ENCODE measurements at regions not wholly inside any gene's neighbourhood (a gene's known extent, or its start where the extent isn't known, plus 50 kb on each side); places are given as distances from the start of the nearest gene placed in this dataset.

DNA sequence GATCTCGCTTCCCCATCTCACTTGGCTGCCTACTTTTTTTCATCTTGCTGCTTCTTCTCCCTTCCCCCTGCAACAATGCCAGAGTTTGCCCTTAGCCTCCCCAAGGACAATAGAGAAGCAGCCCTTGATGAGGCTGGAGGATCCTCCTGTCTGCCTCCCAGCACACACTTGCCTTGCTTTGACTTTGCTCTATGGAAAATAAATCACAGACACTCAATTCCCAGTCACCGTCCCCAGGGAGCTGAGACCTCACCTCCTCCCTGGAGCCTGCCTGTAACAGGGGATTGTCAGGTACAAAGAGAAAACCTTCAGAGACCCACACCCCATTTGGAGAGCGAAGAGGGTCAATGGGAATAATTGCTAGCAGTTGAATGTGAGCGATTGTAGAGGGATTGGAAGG is 242.1 kb upstream of the ZNF462 start:
- ChIA-PET CTCF (ENCODE audit: partially characterized antibody) (interaction anchor here (0.6 to 1.2 kb wide), 6 partner anchors 8 to 337 kb away, joined by 3 read pairs; no protein-coding TSS in a partner anchor), POLR2A (ENCODE audit: partially characterized antibody) (interaction anchor here (0.6 kb wide), 1 partner anchor 257 kb away, joined by 3 read pairs; no protein-coding TSS in a partner anchor)
- H3K18ac ChIP-seq (ENCODE audit: extremely low read depth, low read length) = peak overlapping the region; percentile 73; the same call in 1 of the 2 replicates
- H3K4me1 ChIP-seq (replicated peaks in 1 of 4; ENCODE audit: control insufficient read depth in 3 of 4, insufficient read depth in 4 of 4, low read length in 3 of 4) = peaks cover 8 to 17% (median 13%) of the 10 kb centered on the region in 4 experiments; a peak in 6 of 7 replicates
- DNase-seq (ENCODE audit: low read depth in 1 of 2, low spot score in 2 of 2) = no peak
- peak overlapping the region; percentile 74; the same call in 1 of the 2 replicates for H2AFZ ChIP-seq (ENCODE audit: low read length)
- no peaks in the 10 kb centered on the region for H3K9me3 ChIP-seq (ENCODE audit: insufficient read depth in 2 of 2, low read depth in 1 of 2, low read length in 1 of 2)
- H3K4me2 ChIP-seq (ENCODE audit: insufficient read depth in 1 of 2, low read depth in 2 of 2, low read length in 2 of 2) = peak overlapping the region; percentile 36 to 56; a peak in 2 of 4 replicates
- H3K27me3 ChIP-seq (replicated peaks in 1 of 4; ENCODE audit: control insufficient read depth in 3 of 4, extremely low read depth in 1 of 4, insufficient read depth in 3 of 4, low read length in 3 of 4) = no peaks in the 10 kb centered on the region; a peak in 1 of 7 replicates
- H2BK5ac ChIP-seq (ENCODE audit: low read depth, low read length) = 0 out of 2 replicates have a peak overlapping the region, but pooled peaks have one; percentile 21
- peak overlapping the region; percentile 13; the same call in 1 of the 2 replicates for H2BK15ac ChIP-seq (ENCODE audit: low read length)
- peak overlapping the region; percentile 91 for H2BK12ac ChIP-seq (ENCODE audit: low read depth, low read length)
- H3K27ac ChIP-seq (ENCODE audit: low read depth, low read length) = no peak overlapping the region
- no peak overlapping the region for H3K56ac ChIP-seq (replicated peaks; ENCODE audit: insufficient read length, low read depth, low read length)
- no peaks in the 10 kb centered on the region for H3K23me2 ChIP-seq (ENCODE audit: low read depth, low read length)
- no peaks in the 10 kb centered on the region for H3K36me3 ChIP-seq (ENCODE audit: control insufficient read depth in 2 of 4, insufficient read depth in 4 of 4, low read length in 3 of 4)
- H3K23ac ChIP-seq (ENCODE audit: insufficient read length) = no peak overlapping the region
- H3K79me1 ChIP-seq (ENCODE audit: low read depth, low read length) = no peaks in the 10 kb centered on the region
- no peak for FAIRE-seq
- H4K91ac ChIP-seq (replicated peaks; ENCODE audit: insufficient read length, low read length) = no peak overlapping the region
- H3K4ac ChIP-seq (replicated peaks; ENCODE audit: insufficient read length, low read depth, low read length) = no peak overlapping the region
- H3K4me3 ChIP-seq (ENCODE audit: extremely low read depth in 1 of 4, insufficient read depth in 2 of 4, low read depth in 3 of 4, low read length in 4 of 4) = no peak overlapping the region
- H2BK20ac ChIP-seq (ENCODE audit: low read length) = peak overlapping the region; percentile 40
- H4K8ac ChIP-seq (ENCODE audit: extremely low read depth, insufficient read depth, low read length) = no peak overlapping the region
- H2AK5ac ChIP-seq (ENCODE audit: low read depth, low read length) = no peak overlapping the region
- no peaks in the 10 kb centered on the region for H3K79me2 ChIP-seq (ENCODE audit: control insufficient read depth in 1 of 2, insufficient read depth in 2 of 2, low read length in 2 of 2)
- no peak overlapping the region for H2BK120ac ChIP-seq (replicated peaks; ENCODE audit: low read depth, low read length)
- 84 to 100% methylated on average over 1 to 4 of the region's 4 CpGs for WGBS, 2 experiments (ENCODE audit: extremely low coverage in 1 of 2, insufficient coverage in 1 of 2, insufficient read length in 1 of 2, insufficient replicate concordance in 2 of 2, low coverage in 1 of 2, low lambda C conversion rate in 2 of 2, missing lambda C conversion rate in 1 of 2)
- no peak overlapping the region; a peak in 1 of 7 replicates for H3K9ac ChIP-seq (replicated peaks in 1 of 4; ENCODE audit: extremely low read depth in 1 of 4, low read depth in 3 of 4, low read length in 3 of 4)
- no peak overlapping the region for H4K5ac ChIP-seq (ENCODE audit: insufficient read length, low read depth, low read length)
- no peak overlapping the region for H3K14ac ChIP-seq (ENCODE audit: insufficient read length)
- H4K20me1 ChIP-seq (replicated peaks in 1 of 2; ENCODE audit: control insufficient read depth in 1 of 2, insufficient read depth in 2 of 2, low read length in 2 of 2) = no peaks in the 10 kb centered on the region
- TF ChIP-seq ASH2L (IDR thresholded peaks at IDR 0.05; ENCODE audit: low read length) (no peak), RBBP5 (IDR thresholded peaks at IDR 0.05; ENCODE audit: borderline replicate concordance, low read depth, low read length) (no peak), SAP30 (IDR thresholded peaks at IDR 0.05; ENCODE audit: insufficient read depth, insufficient replicate concordance, low read length) (no peak), CHD1 (IDR thresholded peaks at IDR 0.05; ENCODE audit: low read depth, low read length) (no peak), TEAD4 (IDR thresholded peaks at IDR 0.05; ENCODE audit: low read depth, low read length) (no peak), CBX8 (IDR thresholded peaks at IDR 0.05; ENCODE audit: borderline replicate concordance, low read depth, low read length) (no peak), CHD2 (IDR thresholded peaks at IDR 0.05; ENCODE audit: low read length) (no peak), NRF1 (IDR thresholded peaks at IDR 0.05; ENCODE audit: low read depth, low read length) (no peak), SIX5 (IDR thresholded peaks at IDR 0.05; ENCODE audit: low read depth, low read length) (no peak), CBX5 (IDR thresholded peaks at IDR 0.05; ENCODE audit: low read depth, low read length) (no peak), SIRT6 (IDR thresholded peaks at IDR 0.05; ENCODE audit: low read length) (no peak)
- TF ChIP-seq, protein P1, sequence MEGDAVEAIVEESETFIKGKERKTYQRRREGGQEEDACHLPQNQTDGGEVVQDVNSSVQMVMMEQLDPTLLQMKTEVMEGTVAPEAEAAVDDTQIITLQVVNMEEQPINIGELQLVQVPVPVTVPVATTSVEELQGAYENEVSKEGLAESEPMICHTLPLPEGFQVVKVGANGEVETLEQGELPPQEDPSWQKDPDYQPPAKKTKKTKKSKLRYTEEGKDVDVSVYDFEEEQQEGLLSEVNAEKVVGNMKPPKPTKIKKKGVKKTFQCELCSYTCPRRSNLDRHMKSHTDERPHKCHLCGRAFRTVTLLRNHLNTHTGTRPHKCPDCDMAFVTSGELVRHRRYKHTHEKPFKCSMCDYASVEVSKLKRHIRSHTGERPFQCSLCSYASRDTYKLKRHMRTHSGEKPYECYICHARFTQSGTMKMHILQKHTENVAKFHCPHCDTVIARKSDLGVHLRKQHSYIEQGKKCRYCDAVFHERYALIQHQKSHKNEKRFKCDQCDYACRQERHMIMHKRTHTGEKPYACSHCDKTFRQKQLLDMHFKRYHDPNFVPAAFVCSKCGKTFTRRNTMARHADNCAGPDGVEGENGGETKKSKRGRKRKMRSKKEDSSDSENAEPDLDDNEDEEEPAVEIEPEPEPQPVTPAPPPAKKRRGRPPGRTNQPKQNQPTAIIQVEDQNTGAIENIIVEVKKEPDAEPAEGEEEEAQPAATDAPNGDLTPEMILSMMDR (IDR thresholded peaks at IDR 0.05; ENCODE audit: control extremely low read depth in 1 of 3, insufficient read depth in 1 of 3, low read depth in 1 of 3, low read length in 3 of 3) = no peak

Data from H1 (cell line).